ENCODE measurements at regions not wholly inside any gene's neighbourhood (a gene's known extent, or its start where the extent isn't known, plus 50 kb on each side); places are given as distances from the start of the nearest gene placed in this dataset.

DNA sequence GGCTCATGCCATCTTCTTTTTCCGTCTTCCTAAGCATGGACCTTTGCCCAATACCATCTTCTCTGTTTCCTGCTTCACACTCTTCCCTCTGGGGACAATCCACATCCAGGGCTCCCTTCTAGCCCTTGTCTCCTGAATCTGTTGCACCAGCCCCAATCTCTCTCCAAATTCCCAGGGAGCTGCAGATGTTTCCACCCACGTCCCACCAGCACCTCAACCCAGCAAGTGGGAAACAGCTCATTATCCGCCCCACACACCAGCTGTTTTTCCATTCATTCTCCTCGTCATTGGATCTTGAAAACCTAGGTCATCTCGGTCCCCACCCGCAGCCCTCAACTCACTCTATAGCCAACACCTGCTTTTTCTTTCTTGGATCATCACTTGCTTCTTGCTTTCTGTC lies 185.0 kb upstream of the CDYL start:
- DNase-seq (ENCODE audit: extremely low read depth, low read depth, low spot score), result no peak

- DNase-seq (ENCODE audit: extremely low read depth, low read depth, low spot score), result no peak
These were observed 186.9 kb upstream of the CDYL start for GRCh38 chr6:4589295-4589694.

DNA sequence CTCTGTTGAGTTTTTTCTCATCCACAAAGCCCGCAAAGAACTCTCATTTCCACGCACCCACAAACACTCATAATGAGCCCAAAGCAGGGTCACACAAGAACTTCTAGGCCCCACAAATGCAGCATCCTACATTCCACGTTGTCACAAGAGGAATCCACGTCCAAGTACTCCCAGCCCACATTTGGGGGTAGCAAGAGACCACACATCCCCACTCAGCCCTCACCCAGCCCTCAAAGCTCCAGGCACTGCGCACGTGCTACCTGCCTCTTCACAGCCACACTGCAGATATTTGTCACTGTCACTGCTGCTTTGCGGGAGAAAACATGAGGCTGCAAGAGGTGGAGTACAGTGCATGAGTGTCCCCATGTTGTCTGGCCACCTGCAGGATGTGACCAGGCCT lies 187.6 kb upstream of the CDYL start:
- no peak for DNase-seq (ENCODE audit: extremely low read depth, low read depth, low spot score)

DNA sequence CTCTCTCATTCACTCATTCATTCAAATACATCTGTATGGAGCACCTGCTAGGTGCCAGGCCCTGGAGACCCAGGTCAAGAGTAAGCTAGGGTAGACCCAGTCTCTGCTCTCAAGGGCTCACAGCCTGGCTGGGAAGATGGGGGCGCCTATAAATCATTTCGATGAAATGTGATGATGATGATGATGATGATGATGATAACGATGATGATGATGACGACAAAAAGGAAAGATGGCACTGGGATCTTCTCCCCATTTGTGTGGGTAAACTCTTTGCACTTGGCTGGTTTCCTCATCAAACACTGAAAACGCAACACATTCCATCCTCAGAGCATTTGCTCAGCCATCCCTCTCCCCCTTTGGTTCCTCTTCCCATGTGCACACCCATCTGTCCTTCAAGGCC lies 188.0 kb upstream of the CDYL start:
- DNase-seq (ENCODE audit: extremely low read depth, low read depth, low spot score), result no peak

DNA sequence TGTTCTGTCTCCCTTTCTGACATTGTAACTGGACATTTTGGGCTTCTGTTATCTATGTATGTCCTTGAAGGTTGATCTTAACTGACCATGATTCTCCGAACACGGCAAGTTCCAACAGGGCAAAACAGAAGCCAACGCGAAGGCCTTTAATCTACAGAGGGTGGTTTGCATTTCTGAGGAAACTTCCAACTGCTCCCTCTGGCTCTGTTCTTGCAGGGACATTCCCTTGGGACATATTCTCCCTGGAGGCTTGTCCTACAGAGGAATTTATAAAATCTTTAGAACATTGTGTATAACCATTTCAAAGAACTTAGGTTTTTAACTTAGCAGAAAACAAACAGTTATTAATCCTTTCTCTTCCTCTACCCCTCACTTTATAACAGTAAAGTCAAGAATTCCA lies 189.0 kb upstream of the CDYL start:
- DNase-seq (ENCODE audit: extremely low read depth, low read depth, low spot score), result no peak

GRCh38 chr6:4586469-4586859 lies 189.7 kb upstream of the CDYL start:
- no peak for DNase-seq (ENCODE audit: extremely low read depth, low read depth, low spot score)

GRCh38 chr6:4585682-4586468 lies 190.3 kb upstream of the CDYL start:
- no peak for DNase-seq (ENCODE audit: extremely low read depth, low read depth, low spot score)

DNA sequence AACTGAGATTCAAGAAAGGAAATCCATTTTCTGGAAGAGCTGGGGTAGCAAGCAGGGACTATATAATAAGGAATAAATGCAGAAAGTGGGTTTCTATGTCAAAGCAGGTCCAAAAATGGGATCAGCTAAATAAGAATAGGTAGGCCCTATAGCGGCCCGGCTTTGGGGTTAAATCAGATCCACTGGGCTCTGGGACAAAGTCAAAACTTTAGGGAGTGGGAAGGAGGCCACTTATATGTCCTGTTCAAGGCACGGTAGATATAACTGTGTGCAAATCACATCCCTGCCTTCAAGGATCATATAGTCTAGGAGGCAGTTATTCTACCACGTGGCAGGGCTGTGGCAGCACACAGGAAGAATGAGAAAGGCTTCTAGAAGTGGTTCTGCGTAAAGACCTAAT lies 191.4 kb upstream of the CDYL start:
- DNase-seq (ENCODE audit: extremely low read depth, low read depth, low spot score), result no peak

DNA sequence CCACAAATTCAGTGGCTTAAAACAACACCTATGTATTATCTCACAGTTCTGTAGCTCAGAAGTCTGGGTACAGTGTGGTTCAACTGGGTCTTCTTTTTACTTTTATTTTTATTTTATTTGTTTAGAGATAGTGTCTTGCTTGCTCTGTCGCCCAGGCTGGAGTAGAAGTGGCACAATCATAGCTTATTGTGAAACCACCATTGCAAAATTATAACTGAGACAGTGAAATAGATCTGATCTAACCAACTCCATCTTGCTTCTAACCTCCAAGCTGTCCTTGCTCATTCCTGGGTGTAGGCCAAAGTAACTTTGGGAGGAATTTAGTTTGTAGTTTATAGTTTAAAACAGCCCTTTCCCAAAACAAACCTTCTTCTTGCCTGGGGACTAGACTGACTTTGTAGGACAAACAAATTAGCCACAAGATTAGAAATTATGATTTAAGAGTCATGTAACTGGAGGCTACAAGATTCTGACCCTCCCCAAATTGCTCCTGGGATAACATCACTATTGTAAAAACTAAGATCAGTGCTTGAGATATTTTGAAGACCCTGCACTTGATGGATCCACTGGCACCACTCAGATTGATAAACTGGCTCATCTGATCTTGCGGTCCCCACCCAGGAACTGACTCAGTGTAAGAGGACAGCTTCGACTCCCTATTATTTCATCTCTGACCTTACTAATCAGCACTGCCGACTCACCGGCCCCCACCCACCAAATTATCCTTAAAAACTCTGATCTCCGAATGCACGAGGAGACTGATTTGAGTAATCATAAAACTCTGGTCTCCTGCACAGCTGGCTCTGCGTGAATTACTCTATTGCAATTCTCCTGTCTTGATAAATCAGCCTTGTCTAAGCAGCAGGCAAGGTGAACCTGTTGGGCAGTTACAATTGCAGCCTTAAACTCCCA lies 193.4 kb upstream of the CDYL start:
- DNase-seq (ENCODE audit: extremely low read depth, low read depth, low spot score), result no peak

DNA sequence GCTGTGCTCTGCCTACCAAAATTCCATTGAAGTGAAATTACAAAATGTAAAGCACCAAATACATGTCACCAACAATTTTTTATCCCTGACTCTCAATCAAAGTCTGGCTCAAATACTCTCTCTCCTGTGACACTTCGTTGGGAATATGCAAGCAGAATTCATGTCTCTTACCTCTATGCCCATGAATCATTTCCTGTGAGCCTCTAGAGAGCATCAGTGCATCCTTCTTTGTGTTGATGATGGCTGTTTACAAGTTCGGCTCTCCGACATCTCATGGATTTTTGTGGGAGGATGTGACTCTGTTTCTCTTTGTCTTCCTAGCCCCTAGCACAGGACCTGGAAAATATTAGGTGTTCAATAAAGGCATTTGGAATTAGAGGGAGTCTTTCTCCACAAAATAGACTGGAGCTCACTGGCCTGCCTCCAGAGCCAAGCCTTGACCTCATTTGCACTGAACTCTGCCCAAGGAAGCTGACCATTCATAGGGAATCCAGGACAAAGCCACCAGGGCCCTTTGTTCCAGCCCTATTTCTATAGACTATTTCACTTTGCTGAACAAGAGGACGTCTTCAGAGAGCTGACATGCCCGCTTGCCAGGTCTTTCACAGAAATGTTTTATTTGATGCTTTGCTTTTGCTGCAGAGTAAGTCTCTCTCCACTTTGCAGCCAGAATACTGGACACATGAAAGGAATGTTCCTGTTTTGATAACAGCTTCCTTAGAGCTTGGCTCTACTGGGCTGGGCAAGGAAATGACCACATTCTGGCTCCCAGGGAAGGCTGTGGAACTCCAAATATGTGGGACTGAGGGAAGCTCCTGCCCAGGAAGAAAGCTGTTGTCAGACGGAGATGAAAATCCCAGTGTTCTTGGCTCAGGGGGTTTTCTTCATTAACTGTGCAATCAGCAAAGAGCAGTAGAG lies 194.5 kb upstream of the CDYL start:
- DNase-seq (ENCODE audit: extremely low read depth, low read depth, low spot score), result peak; percentile 78

GRCh38 chr6:4580361-4580760 lies 195.8 kb upstream of the CDYL start:
- DNase-seq (ENCODE audit: extremely low read depth, low read depth, low spot score), result no peak

DNA sequence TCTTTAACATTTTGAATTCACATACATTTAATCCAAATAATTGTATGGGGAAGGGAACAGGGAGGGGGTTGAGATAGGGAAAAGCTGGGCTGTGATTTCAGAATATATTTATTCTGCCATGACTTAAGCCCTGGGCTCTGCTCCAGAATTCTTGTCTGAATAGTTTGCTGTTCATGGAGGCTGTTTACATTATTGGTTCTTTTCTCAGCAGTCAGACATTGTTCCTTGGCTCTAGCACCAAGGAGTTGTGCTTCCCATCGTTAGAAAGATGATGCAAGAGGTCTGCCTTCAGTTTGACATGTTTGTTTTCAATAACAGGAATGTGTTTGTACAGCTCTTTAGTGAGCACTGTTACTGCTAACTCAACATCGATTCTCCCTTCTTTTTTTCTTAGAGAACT lies 198.8 kb upstream of the CDYL start:
- DNase-seq (ENCODE audit: extremely low read depth, low read depth, low spot score), result no peak

DNA sequence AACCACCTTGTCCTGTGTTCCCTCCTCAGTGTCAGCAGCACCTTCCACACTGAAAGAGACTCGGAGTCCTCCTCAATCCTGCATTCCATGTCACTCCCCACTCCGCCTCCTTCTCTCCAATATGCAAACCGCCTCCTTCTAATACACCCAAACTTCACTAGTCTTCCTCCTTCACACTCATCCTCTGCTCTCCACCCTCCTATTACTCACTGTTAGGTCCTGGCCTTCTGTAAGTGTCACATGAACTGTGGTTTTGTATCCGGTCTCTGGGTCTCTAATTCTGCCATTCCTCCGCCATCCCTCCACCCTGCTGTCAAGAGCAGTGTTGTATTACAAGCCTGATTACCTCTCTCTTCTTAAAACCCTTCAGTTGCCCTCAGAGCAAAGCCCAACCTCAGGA lies 200.5 kb upstream of the CDYL start:
- DNase-seq (ENCODE audit: extremely low read depth, low read depth, low spot score), result no peak

GRCh38 chr6:4574007-4574406 lies 202.2 kb upstream of the CDYL start:
- no peak for DNase-seq (ENCODE audit: extremely low read depth, low read depth, low spot score)

- DNase-seq (ENCODE audit: extremely low read depth, low read depth, low spot score), result no peak
These were observed 205.2 kb upstream of the CDYL start for GRCh38 chr6:4571011-4571410.

GRCh38 chr6:4568138-4568537 lies 208.1 kb upstream of the CDYL start:
- no peak for DNase-seq (ENCODE audit: extremely low read depth, low read depth, low spot score)

GRCh38 chr6:4567141-4567540 lies 209.1 kb upstream of the CDYL start:
- DNase-seq (ENCODE audit: extremely low read depth, low read depth, low spot score), result no peak

GRCh38 chr6:4565301-4566250 lies 210.6 kb upstream of the CDYL start:
- DNase-seq (ENCODE audit: extremely low read depth, low read depth, low spot score), result no peak

DNA sequence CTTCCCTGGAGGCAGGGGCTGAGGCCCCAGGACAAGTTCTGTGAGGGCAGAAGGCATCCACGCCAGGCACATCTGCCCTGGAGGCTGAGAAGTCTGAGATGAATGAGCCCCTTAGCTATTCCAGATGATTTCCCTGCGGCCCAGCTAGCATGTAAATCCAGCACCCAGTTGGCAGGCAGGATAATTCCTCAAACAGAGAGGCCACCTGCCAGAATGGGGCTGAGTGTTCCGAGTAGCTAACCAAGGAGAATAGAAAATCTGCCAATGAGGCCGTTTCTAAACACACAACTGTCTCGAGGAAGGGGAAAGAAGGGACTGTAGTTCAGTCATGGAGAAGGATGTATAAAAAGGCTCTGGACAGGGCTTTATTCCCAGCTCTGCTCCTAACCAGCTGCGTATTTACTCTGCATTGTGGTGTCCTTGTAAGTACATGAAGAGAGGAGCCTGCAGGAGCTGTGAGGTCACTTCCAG lies 211.4 kb upstream of the CDYL start:
- DNase-seq (ENCODE audit: extremely low read depth, low read depth, low spot score), result no peak

- DNase-seq (ENCODE audit: extremely low read depth, low read depth, low spot score), result no peak
These were observed 212.3 kb upstream of the CDYL start for GRCh38 chr6:4563877-4564276.

Measured in glomerular endothelial cell (primary cell).